ENCODE measurements at regions not wholly inside any gene's neighbourhood (a gene's known extent, or its start where the extent isn't known, plus 50 kb on each side); places are given as distances from the start of the nearest gene placed in this dataset.

DNA sequence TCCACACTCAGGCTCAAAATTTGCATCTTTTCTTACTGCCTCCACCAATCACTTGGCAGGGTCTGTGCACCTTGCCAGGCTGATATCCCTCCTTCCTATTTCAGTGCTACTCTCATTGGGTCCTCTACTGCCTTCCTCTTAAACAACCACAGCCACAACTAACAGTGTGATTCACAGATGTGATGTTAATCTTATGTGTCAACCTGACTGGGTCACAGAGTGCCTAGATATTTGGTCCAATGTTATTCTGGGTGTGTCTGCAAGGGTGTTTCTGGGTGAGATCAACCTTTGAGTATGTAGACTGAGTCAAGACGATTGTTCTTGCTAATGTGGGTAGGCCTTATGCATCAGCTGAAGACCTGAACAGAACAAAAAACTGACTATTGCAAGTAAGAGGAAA lies 51.3 kb upstream of the IRX6 start:
- no peak overlapping the region for H3K4me3 Mint-ChIP-seq
- H3K27me3 Mint-ChIP-seq (ENCODE audit: low read depth): peaks cover 47% of the 10 kb centered on the region
- no peaks in the 10 kb centered on the region for H3K36me3 Mint-ChIP-seq
- no peak for DNase-seq (ENCODE audit: low spot score in 2 of 2, unreplicated experiment in 2 of 2)
- TF ChIP-seq, protein P1, sequence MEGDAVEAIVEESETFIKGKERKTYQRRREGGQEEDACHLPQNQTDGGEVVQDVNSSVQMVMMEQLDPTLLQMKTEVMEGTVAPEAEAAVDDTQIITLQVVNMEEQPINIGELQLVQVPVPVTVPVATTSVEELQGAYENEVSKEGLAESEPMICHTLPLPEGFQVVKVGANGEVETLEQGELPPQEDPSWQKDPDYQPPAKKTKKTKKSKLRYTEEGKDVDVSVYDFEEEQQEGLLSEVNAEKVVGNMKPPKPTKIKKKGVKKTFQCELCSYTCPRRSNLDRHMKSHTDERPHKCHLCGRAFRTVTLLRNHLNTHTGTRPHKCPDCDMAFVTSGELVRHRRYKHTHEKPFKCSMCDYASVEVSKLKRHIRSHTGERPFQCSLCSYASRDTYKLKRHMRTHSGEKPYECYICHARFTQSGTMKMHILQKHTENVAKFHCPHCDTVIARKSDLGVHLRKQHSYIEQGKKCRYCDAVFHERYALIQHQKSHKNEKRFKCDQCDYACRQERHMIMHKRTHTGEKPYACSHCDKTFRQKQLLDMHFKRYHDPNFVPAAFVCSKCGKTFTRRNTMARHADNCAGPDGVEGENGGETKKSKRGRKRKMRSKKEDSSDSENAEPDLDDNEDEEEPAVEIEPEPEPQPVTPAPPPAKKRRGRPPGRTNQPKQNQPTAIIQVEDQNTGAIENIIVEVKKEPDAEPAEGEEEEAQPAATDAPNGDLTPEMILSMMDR (IDR thresholded peaks at IDR 0.05; ENCODE audit: unreplicated experiment): no peak
- peaks cover 4% of the 10 kb centered on the region for H3K9me3 Mint-ChIP-seq
- H3K4me1 Mint-ChIP-seq: peaks cover 9% of the 10 kb centered on the region
- no peak overlapping the region for H3K27ac Mint-ChIP-seq

- H3K27ac Mint-ChIP-seq: no peak overlapping the region
- H3K4me1 Mint-ChIP-seq: peaks cover 9% of the 10 kb centered on the region
- H3K27me3 Mint-ChIP-seq (ENCODE audit: low read depth): peaks cover 47% of the 10 kb centered on the region
- no peak for DNase-seq (ENCODE audit: low spot score in 2 of 2, unreplicated experiment in 2 of 2)
- peaks cover 4% of the 10 kb centered on the region for H3K9me3 Mint-ChIP-seq
- no peaks in the 10 kb centered on the region for H3K36me3 Mint-ChIP-seq
- H3K4me3 Mint-ChIP-seq: no peak overlapping the region
- TF ChIP-seq, protein P1 (IDR thresholded peaks at IDR 0.05; ENCODE audit: unreplicated experiment): no peak
Observed at GRCh38 chr16:55273356-55273755, 50.6 kb upstream of the IRX6 start.

DNA sequence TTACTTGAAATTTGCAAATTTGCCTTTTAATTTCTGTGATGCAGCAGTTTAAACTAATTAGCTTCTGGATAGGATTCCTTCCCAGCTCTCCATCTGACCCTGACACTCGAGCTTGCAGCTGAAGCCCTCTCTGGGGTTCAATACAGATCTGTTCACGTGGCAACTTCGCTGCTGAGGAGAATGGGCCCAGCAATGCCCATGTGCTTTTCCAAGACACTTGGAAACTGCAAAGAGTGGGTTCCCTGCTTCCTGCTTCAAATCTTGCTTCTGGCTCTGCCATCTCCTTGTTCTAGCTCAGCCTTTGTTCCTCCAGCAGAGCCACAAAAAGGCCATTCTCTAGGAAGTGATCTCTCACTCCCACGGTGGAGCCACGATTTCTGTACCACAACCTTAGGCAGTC lies 50.0 kb upstream of the IRX6 start:
- Mint-ChIP-seq H3K9me3 (peaks cover 4% of the 10 kb centered on the region), H3K27me3 (ENCODE audit: low read depth) (peaks cover 48% of the 10 kb centered on the region), H3K36me3 (no peaks in the 10 kb centered on the region), H3K27ac (no peak overlapping the region), H3K4me3 (no peak overlapping the region), H3K4me1 (peaks cover 9% of the 10 kb centered on the region)
- TF ChIP-seq, protein P1 (IDR thresholded peaks at IDR 0.05; ENCODE audit: unreplicated experiment): no peak
- no peak for DNase-seq (ENCODE audit: low spot score in 2 of 2, unreplicated experiment in 2 of 2)
